ENCODE measurements at regions not wholly inside any gene's neighbourhood (a gene's known extent, or its start where the extent isn't known, plus 50 kb on each side); places are given as distances from the start of the nearest gene placed in this dataset.

DNA sequence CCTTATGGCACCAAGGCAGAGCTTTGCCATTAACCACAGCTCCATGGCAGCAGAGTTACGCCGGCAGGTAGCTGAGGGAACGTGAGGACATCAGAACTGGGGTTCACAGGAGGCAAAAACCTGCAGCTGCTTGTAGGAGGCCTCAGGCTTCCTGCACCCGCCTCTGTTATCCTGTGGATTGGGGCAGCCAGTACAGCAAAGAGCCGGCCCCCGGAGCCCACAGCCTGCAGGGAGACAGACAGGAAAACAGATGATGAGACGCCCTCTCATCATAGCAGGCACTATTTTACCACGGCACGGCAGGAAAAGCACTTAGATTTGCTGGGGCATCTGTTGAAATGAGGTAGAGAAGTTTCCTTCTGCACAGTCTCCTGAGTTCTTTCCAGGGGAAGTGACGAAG, 870.3 kb downstream of the TBC1D22A start (continued):
- no peak for TF ChIP-seq CERS6 (CRISPR knock-in tag; IDR thresholded peaks at IDR 0.05)
- TF ChIP-seq EEA1 (CRISPR knock-in tag; IDR thresholded peaks at IDR 0.05; ENCODE audit: borderline replicate concordance), result no peak
- TF ChIP-seq KIAA2018 (CRISPR knock-in tag; IDR thresholded peaks at IDR 0.05; ENCODE audit: borderline replicate concordance), result no peak
- no peak for TF ChIP-seq TBL1XR1 (IDR thresholded peaks at IDR 0.05; ENCODE audit: borderline replicate concordance, low read length, partially characterized antibody)
- TF ChIP-seq, protein P1, sequence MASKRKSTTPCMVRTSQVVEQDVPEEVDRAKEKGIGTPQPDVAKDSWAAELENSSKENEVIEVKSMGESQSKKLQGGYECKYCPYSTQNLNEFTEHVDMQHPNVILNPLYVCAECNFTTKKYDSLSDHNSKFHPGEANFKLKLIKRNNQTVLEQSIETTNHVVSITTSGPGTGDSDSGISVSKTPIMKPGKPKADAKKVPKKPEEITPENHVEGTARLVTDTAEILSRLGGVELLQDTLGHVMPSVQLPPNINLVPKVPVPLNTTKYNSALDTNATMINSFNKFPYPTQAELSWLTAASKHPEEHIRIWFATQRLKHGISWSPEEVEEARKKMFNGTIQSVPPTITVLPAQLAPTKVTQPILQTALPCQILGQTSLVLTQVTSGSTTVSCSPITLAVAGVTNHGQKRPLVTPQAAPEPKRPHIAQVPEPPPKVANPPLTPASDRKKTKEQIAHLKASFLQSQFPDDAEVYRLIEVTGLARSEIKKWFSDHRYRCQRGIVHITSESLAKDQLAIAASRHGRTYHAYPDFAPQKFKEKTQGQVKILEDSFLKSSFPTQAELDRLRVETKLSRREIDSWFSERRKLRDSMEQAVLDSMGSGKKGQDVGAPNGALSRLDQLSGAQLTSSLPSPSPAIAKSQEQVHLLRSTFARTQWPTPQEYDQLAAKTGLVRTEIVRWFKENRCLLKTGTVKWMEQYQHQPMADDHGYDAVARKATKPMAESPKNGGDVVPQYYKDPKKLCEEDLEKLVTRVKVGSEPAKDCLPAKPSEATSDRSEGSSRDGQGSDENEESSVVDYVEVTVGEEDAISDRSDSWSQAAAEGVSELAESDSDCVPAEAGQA (IDR thresholded peaks at IDR 0.05; ENCODE audit: low read depth), result no peak
- TF ChIP-seq, protein P1 (CRISPR knock-in tag; IDR thresholded peaks at IDR 0.05; ENCODE audit: borderline replicate concordance), result no peak
- no peak for TF ChIP-seq ZNF281 (CRISPR knock-in tag; IDR thresholded peaks at IDR 0.05; ENCODE audit: borderline replicate concordance)
- no peak for TF ChIP-seq HES4 (CRISPR knock-in tag; IDR thresholded peaks at IDR 0.05; ENCODE audit: borderline replicate concordance)
- no peak for TF ChIP-seq SPEN (CRISPR knock-in tag; IDR thresholded peaks at IDR 0.05; ENCODE audit: low read depth)
- no peak for TF ChIP-seq ZNF780A (CRISPR knock-in tag; IDR thresholded peaks at IDR 0.05)
- TF ChIP-seq CBFB (CRISPR knock-in tag; IDR thresholded peaks at IDR 0.05), result no peak
- TF ChIP-seq PHF5A (CRISPR knock-in tag; IDR thresholded peaks at IDR 0.05; ENCODE audit: low read depth, unreplicated experiment), result no peak

Data from HepG2 (cell line).